ENCODE measurements at regions not wholly inside any gene's neighbourhood (a gene's known extent, or its start where the extent isn't known, plus 50 kb on each side); places are given as distances from the start of the nearest gene placed in this dataset.
"Not testable (repeated sequence)": the region's sequence is repeated elsewhere in the genome, so short reads cannot be mapped to it uniquely, and the experiment has no call there.

DNA sequence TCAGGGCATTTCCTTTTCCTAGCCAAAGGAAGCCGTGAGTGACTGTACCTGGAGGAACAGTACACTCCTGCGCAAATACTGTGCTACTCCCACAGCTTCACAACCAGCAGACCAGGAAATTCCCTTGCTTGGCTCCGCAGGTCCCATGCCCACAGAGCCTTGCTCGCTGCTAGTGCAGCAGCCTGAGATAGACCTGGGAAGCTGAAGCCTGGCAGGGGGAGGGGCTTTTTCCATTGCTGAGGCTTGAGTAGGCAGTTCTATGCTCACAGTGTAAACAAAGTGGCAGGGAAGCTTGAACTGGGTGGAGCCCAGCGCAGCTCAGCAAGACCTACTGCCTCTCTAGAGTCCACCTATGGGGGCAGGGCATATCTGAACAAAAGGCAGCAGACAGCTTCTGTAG lies 291.2 kb downstream of the HGF start:
- intact Hi-C loops (cut with DNase I; ENCODE audit: low total_unique reads), result no loop called here
- TF ChIP-seq POLR2A (IDR thresholded peaks at IDR 0.05), result no peak
- TF ChIP-seq, protein P1, sequence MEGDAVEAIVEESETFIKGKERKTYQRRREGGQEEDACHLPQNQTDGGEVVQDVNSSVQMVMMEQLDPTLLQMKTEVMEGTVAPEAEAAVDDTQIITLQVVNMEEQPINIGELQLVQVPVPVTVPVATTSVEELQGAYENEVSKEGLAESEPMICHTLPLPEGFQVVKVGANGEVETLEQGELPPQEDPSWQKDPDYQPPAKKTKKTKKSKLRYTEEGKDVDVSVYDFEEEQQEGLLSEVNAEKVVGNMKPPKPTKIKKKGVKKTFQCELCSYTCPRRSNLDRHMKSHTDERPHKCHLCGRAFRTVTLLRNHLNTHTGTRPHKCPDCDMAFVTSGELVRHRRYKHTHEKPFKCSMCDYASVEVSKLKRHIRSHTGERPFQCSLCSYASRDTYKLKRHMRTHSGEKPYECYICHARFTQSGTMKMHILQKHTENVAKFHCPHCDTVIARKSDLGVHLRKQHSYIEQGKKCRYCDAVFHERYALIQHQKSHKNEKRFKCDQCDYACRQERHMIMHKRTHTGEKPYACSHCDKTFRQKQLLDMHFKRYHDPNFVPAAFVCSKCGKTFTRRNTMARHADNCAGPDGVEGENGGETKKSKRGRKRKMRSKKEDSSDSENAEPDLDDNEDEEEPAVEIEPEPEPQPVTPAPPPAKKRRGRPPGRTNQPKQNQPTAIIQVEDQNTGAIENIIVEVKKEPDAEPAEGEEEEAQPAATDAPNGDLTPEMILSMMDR (IDR thresholded peaks at IDR 0.05), result no peak
- H3K4me3 ChIP-seq (ENCODE audit: low read depth, poor library complexity, severe bottlenecking), result no peak overlapping the region
- DNase-seq (ENCODE audit: low spot score in 2 of 2), result no peak
- 86 to 87% methylated on average over 5 of the region's 5 CpGs for WGBS, 2 donors

DNA sequence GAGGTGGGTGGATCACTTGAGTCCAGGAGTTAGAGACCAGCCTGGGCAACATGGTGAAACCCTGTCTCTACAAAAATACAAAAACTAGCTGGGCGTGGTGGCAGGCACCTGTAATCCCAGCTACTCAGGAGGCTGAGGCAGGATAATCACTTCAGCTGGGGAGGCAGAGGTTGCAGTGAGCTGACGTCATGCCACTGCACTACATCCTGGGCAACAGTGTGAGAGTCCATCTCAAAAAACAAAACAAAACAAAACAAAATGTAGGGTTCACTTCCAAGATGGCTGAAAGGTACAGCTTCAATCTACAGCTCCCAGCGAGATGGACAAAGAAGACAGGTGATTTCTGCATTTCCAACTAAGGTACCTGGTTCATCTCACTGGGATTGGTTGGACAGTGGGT lies 291.6 kb downstream of the HGF start:
- intact Hi-C loops (cut with DNase I; ENCODE audit: low total_unique reads); DNase-seq (ENCODE audit: low spot score in 2 of 2); H3K4me3 ChIP-seq (ENCODE audit: low read depth, poor library complexity, severe bottlenecking): not testable (repeated sequence)
- WGBS, 2 donors, result 72 to 81% methylated on average over 3 of the region's 3 CpGs

DNA sequence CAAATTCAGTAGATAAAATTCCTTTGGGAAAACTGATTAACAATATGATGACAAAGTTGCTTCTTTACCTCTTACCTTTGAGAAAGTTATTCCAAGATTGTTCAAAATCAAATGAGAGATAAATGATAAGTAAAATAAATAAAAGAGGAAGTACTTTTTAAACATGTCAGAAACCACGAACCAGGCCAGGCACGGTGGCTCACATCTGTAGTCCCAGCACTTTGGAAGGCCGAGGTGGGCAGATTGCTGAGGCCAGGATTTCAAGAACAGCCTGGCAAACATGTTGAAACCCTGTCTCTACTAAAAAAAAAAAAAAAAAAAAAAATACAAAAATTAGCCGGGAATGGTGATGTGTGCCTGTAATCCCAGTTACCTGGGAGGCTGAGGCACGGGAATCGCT lies 296.6 kb downstream of the HGF start:
- no peak for DNase-seq (ENCODE audit: low spot score in 2 of 2)
- H3K4me3 ChIP-seq (ENCODE audit: low read depth, poor library complexity, severe bottlenecking), result no peak overlapping the region
- WGBS, 2 donors, result 84 to 88% methylated on average over 6 of the region's 6 CpGs
- intact Hi-C loops (cut with DNase I; ENCODE audit: low total_unique reads), result no loop called here
- no peak for TF ChIP-seq POLR2A (IDR thresholded peaks at IDR 0.05)
- TF ChIP-seq, protein P1 (IDR thresholded peaks at IDR 0.05), result no peak

DNA sequence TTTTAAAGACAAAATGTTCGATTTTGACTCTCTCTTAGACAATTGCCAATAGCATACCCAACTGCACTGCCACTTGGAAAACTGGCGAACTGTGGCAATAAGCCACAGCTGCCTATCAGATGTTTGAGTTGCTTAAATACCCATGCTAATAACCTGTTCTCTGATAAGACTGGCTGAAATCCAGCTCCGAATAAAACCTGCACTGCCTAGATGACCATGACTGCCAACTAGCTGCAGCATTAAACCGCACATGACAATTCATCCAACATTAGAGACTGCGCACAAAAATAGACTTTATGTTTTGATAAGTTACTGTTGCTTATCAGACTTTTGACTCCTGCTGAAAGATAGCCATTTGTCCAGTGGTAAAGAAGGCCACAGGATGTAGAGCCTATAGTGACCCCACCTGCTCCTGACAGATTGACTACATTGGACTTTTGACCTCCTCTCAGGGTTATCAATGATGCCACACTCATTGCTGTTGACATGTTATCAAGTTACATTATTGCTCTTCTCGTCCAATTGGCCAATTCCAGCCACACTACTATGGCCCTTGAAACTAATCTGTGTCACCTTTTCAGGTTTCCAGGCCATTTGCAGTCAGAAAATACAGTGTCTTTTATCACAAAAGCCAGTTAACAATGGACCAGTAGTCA lies 299.0 kb downstream of the HGF start:
- 73 to 81% methylated on average over 6 of the region's 6 CpGs for WGBS, 2 donors
- H3K4me3 ChIP-seq (ENCODE audit: low read depth, poor library complexity, severe bottlenecking), result no peak overlapping the region
- intact Hi-C loops (cut with DNase I; ENCODE audit: low total_unique reads), result no loop called here
- DNase-seq (ENCODE audit: low spot score in 2 of 2), result no peak
- TF ChIP-seq POLR2A (IDR thresholded peaks at IDR 0.05), result no peak
- TF ChIP-seq, protein P1 (IDR thresholded peaks at IDR 0.05), result no peak

DNA sequence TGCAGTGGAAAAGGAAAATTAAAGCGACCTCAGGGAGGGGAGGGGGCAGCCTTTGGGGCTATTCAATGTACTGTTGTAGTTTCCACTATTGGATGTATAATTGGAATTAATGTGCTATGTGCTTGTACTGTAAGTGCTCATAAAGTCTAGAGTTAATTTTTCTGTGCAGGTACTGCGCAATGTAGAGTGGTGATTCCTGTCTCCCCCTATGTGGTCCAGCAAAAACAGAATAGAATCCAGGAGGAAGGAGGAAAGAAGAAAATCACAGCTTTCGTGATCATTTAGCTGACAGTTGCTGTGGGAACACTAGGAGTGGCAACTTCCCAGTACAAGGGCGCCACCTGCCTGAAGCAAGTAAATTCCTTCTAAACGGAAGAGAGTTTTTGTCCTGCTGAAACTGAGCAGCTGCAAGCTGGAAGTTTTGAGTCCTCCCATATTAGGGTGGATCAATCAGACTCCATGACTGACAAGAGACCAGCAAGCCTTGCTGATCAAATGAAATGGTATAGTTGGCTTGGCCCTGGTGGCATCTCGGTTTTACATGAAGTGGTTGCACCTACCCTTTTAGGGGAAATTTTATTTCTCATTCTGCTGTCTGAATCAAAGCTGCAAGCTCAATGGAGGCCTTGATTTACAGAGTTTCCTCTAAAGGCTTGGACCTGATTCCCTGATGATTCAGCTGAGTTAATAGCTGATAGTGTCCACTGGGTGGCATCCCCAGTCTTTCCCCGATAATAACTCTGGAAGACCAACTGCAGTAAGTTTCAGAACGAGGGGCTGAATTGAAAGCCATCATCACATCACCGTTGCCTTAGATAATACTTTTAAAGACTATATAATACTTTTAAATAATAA lies 299.8 kb downstream of the HGF start:
- 38 to 43% methylated on average over 9 of the region's 9 CpGs for WGBS, 2 donors
- intact Hi-C loops (cut with DNase I; ENCODE audit: low total_unique reads), result no loop called here
- no peak overlapping the region for H3K4me3 ChIP-seq (ENCODE audit: low read depth, poor library complexity, severe bottlenecking)
- TF ChIP-seq, protein P1 (IDR thresholded peaks at IDR 0.05), result no peak
- TF ChIP-seq POLR2A (IDR thresholded peaks at IDR 0.05), result no peak
- DNase-seq (ENCODE audit: low spot score in 2 of 2), result peak; percentile 42 to 88

DNA sequence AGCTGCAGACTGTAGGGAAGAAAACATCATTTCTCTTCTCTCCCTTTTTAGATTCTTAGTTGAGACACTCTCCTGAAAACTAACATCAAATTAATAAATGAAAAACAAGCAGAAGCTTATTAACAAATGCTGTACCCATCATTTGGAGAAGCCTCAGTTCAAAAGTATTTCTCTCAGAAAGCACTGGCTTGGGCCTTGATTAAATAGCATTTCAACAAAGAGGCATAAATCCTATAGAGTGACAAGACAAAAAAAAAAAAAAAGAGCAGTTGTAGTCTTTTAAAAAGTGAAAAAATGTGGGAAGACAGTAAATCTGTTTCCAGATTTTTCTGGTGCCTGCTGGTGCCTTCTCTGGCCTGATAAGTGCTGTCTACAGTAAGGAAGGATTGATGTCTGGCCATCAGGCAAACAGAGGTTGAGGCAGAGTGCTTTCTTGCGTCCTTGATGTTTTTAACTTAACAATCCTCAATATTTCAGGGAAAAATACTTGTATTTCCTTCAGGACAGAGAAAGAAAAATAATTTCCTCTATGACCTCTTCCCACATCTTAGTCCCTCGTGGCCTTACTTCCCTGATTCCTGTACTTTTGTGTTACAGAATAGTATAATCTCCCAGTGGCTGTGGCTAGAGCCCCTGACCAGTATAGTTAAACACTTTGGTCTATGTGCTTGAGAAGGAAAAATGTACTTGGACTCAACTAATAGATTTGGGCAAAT lies 300.5 kb downstream of the HGF start:
- no peak overlapping the region for H3K4me3 ChIP-seq (ENCODE audit: low read depth, poor library complexity, severe bottlenecking)
- no peak for DNase-seq (ENCODE audit: low spot score in 2 of 2)
- WGBS, 2 donors, result 61 to 64% methylated on average over 2 of the region's 2 CpGs
- TF ChIP-seq, protein P1 (IDR thresholded peaks at IDR 0.05), result no peak
- no peak for TF ChIP-seq POLR2A (IDR thresholded peaks at IDR 0.05)
- intact Hi-C loops (cut with DNase I; ENCODE audit: low total_unique reads), result no loop called here
